NCI-H2081 (cell line): ENCODE measurements at regions not wholly inside any gene's neighbourhood (a gene's known extent, or its start where the extent isn't known, plus 50 kb on each side); places are given as distances from the start of the nearest gene placed in this dataset.

ENCODE experiments used
- DNase-seq, 2 experiments: peaks; one replicate each; lab custom pipeline; 2025; lab: John Stamatoyannopoulos, UW

GRCh38 chr4:18394656-18395055 lies 373.1 kb upstream of the LCORL start:
- DNase-seq, result no peak

- no peak for DNase-seq
Measured at GRCh38 chr4:18391354-18391728, 369.8 kb upstream of the LCORL start.

- DNase-seq, result no peak
Measured at GRCh38 chr4:18390655-18391353, 369.2 kb upstream of the LCORL start.

GRCh38 chr4:18389115-18389514 lies 367.6 kb upstream of the LCORL start:
- DNase-seq, result no peak

- DNase-seq, result no peak
Measured at GRCh38 chr4:18388039-18388438, 366.5 kb upstream of the LCORL start.

GRCh38 chr4:18381186-18381585 lies 359.6 kb upstream of the LCORL start:
- no peak for DNase-seq

GRCh38 chr4:18369561-18369960 lies 348.0 kb upstream of the LCORL start:
- no peak for DNase-seq

- DNase-seq, result peak; percentile 23 to 65
Measured at GRCh38 chr4:18366892-18367291, 345.3 kb upstream of the LCORL start.

- DNase-seq, result no peak
Measured at GRCh38 chr4:18366136-18366535, 344.6 kb upstream of the LCORL start.

GRCh38 chr4:18343581-18343980 lies 322.0 kb upstream of the LCORL start:
- DNase-seq, result no peak

- DNase-seq, result no peak
Measured at GRCh38 chr4:18342847-18343246, 321.3 kb upstream of the LCORL start.

- no peak for DNase-seq
Measured at GRCh38 chr4:18321956-18322530, 300.5 kb upstream of the LCORL start.

- DNase-seq, result no peak
Measured at GRCh38 chr4:18319431-18319830, 297.9 kb upstream of the LCORL start.

- DNase-seq, result no peak
Measured at GRCh38 chr4:18318682-18319388, 297.3 kb upstream of the LCORL start.

- DNase-seq, result no peak
Measured at GRCh38 chr4:18314731-18315130, 293.2 kb upstream of the LCORL start.

- no peak for DNase-seq
Measured at GRCh38 chr4:18297684-18298083, 276.1 kb upstream of the LCORL start.

- DNase-seq, result no peak
Measured at GRCh38 chr4:18296411-18296810, 274.9 kb upstream of the LCORL start.

GRCh38 chr4:18294846-18295245 lies 273.3 kb upstream of the LCORL start:
- no peak for DNase-seq

GRCh38 chr4:18294021-18294420 lies 272.5 kb upstream of the LCORL start:
- DNase-seq, result no peak

- no peak for DNase-seq
Measured at GRCh38 chr4:18292411-18292810, 270.9 kb upstream of the LCORL start.

- no peak for DNase-seq
Measured at GRCh38 chr4:18291981-18292380, 270.4 kb upstream of the LCORL start.

- no peak for DNase-seq
Measured at GRCh38 chr4:18291256-18291655, 269.7 kb upstream of the LCORL start.

GRCh38 chr4:18285357-18285756 lies 263.8 kb upstream of the LCORL start:
- DNase-seq, result no peak
